OCI-LY7 (cell line): ENCODE measurements at regions not wholly inside any gene's neighbourhood (a gene's known extent, or its start where the extent isn't known, plus 50 kb on each side); places are given as distances from the start of the nearest gene placed in this dataset.

Experiments
- BruUV-seq: library from RNA; stranded (reverse); fragments of 400-500 nt; replicated peaks from 2 replicates; lab custom pipeline; 2021; lab: Mats Ljungman, UMichigan
- CTCF ChIA-PET: fragments of 300-600 bp; sonication (Branson Sonifier 250); formaldehyde crosslinking; loops from one replicate; lab custom pipeline; 2022; ENCODE audit warnings: antibody characterized with exemption; ENCODE audit not compliant: unreplicated experiment; lab: Charles Lee
- POLR2A ChIA-PET: fragments of 300-600 bp; sonication (Branson Sonifier 250); formaldehyde crosslinking; loops from one replicate; lab custom pipeline; 2022; ENCODE audit warnings: antibody characterized with exemption; lab: Charles Lee
- DNase-seq: peaks from one replicate; pipeline ENCODE4 v3.0.0-alpha.2; 2015; ENCODE audit warnings: low spot score
- H2AFZ ChIP-seq: fragments of 200-600 bp; sonication (generic), shearing (Covaris generic); 2 replicates; pipeline ENCODE4 v1.6.1; 2014; ENCODE audit warnings: mild to moderate bottlenecking, antibody characterized with exemption, low read length, moderate library complexity
- H3K27ac ChIP-seq: fragments of 200-600 bp; sonication (generic); 2 replicates; pipeline ENCODE4 v1.5.1; 2014; ENCODE audit warnings: mixed run types, low read depth, mild to moderate bottlenecking, moderate library complexity, low read length, inconsistent platforms; ENCODE audit not compliant: poor library complexity, severe bottlenecking
- H3K36me3 ChIP-seq: fragments of 200-600 bp; sonication (generic); 2 replicates; pipeline ENCODE4 v1.6.1; 2014; ENCODE audit warnings: mild to moderate bottlenecking, antibody characterized with exemption, low read length, moderate library complexity, mixed read lengths; ENCODE audit not compliant: insufficient read depth
- H3K4me1 ChIP-seq: fragments of 200-600 bp; sonication (generic); 2 replicates; pipeline ENCODE4 v1.5.1; 2014; ENCODE audit warnings: mild to moderate bottlenecking, low read length; ENCODE audit not compliant: insufficient read depth, poor library complexity, severe bottlenecking
- H3K4me2 ChIP-seq: fragments of 200-600 bp; sonication (generic); 2 replicates; pipeline ENCODE4 v1.6.1; 2014; ENCODE audit warnings: mild to moderate bottlenecking, low read length
- H3K4me3 ChIP-seq: fragments of 200-600 bp; sonication (generic); 2 replicates; pipeline ENCODE4 v1.5.1; 2014; ENCODE audit warnings: mild to moderate bottlenecking, low read depth, low read length; ENCODE audit not compliant: poor library complexity, severe bottlenecking
- H3K79me2 ChIP-seq: fragments of 200-600 bp; sonication (generic); 2 replicates; pipeline ENCODE4 v1.6.1; 2016; ENCODE audit warnings: low read depth, mild to moderate bottlenecking, low read length, moderate library complexity, mixed read lengths; ENCODE audit not compliant: insufficient read depth
- H3K9me2 ChIP-seq: fragments of 200-600 bp; sonication (generic); 2 replicates; pipeline ENCODE4 v1.6.1; 2016; ENCODE audit warnings: mild to moderate bottlenecking, low read length, mixed read lengths; ENCODE audit not compliant: insufficient read depth
- H3K9me3 ChIP-seq: fragments of 200-600 bp; sonication (generic); 2 replicates; pipeline ENCODE4 v1.6.1; 2014; ENCODE audit warnings: mild to moderate bottlenecking, mixed run types, low read length, mixed read lengths
- H4K20me1 ChIP-seq: fragments of 200-600 bp; sonication (generic); 2 replicates; pipeline ENCODE4 v1.6.1; 2014; ENCODE audit warnings: mild to moderate bottlenecking, antibody characterized with exemption, low read length, moderate library complexity, mixed read lengths; ENCODE audit not compliant: insufficient read depth
- CTCF ChIP-seq: fragments of 200-600 bp; sonication (generic); conservative IDR thresholded peaks from 2 replicates; pipeline ENCODE4 v1.5.1; 2014; ENCODE audit warnings: mild to moderate bottlenecking, antibody characterized with exemption, low read length, moderate library complexity, mixed read lengths
- EZH2phosphoT487 ChIP-seq: fragments of 200-600 bp; sonication (generic); IDR thresholded peaks from 2 replicates; pipeline ENCODE4 v1.6.1; 2018; ENCODE audit warnings: low read depth, borderline replicate concordance, mild to moderate bottlenecking, mixed run types, antibody characterized with exemption, low read length, moderate library complexity, mixed read lengths
- intact Hi-C: fragments of 100-400 bp; cut with micrococcal nuclease; formaldehyde crosslinking; loops from one replicate; pipeline ENCODE4 v1.10.0; 2022; ENCODE audit not compliant: unreplicated experiment

GRCh38 chr3:59404851-59405250 is 355.0 kb upstream of the CFAP20DC start:
- no peak overlapping the region for H3K4me3 ChIP-seq
- ChIA-PET POLR2A (no interaction called here), CTCF (no interaction called here)
- H3K9me3 ChIP-seq = no peaks in the 10 kb centered on the region
- H3K4me1 ChIP-seq = no peaks in the 10 kb centered on the region
- intact Hi-C loops = no loop called here
- no peak for DNase-seq
- no peak overlapping the region for H3K27ac ChIP-seq
- no peak overlapping the region for H3K4me2 ChIP-seq
- no peaks in the 10 kb centered on the region for H3K36me3 ChIP-seq
- H3K79me2 ChIP-seq = no peaks in the 10 kb centered on the region
- no TSS peak for BruUV-seq
- TF ChIP-seq CTCF (no peak), EZH2phosphoT487 (no peak)
- no peaks in the 10 kb centered on the region for H4K20me1 ChIP-seq
- no peaks in the 10 kb centered on the region for H3K9me2 ChIP-seq
- H2AFZ ChIP-seq = no peak overlapping the region

- Histone ChIP-seq H3K4me3 (no peak overlapping the region), H3K36me3 (no peaks in the 10 kb centered on the region), H3K27ac (no peak overlapping the region), H3K9me2 (no peaks in the 10 kb centered on the region), H4K20me1 (no peaks in the 10 kb centered on the region), H3K4me2 (no peak overlapping the region), H3K4me1 (no peaks in the 10 kb centered on the region), H2AFZ (no peak overlapping the region), H3K79me2 (no peaks in the 10 kb centered on the region), H3K9me3 (no peaks in the 10 kb centered on the region)
- CTCF ChIA-PET = interaction anchor here (0.9 kb wide), 1 partner anchor 9 kb away, joined by 3 read pairs; no protein-coding TSS in a partner anchor
- no TSS peak for BruUV-seq
- POLR2A ChIA-PET = no interaction called here
- TF ChIP-seq EZH2phosphoT487 (no peak), CTCF (no peak)
- DNase-seq = no peak
- intact Hi-C loops = no loop called here
Measured at GRCh38 chr3:59404064-59404463, 354.2 kb upstream of the CFAP20DC start.

- intact Hi-C loops = no loop called here
- BruUV-seq = no TSS peak
- CTCF ChIA-PET = no interaction called here
Measured at GRCh38 chr3:59401924-59402323, 352.1 kb upstream of the CFAP20DC start.

More at GRCh38 chr3:59401924-59402323, 352.1 kb upstream of the CFAP20DC start:
- Histone ChIP-seq H3K36me3 (no peaks in the 10 kb centered on the region), H3K79me2 (no peaks in the 10 kb centered on the region), H4K20me1 (no peaks in the 10 kb centered on the region), H3K4me1 (no peaks in the 10 kb centered on the region), H3K9me2 (no peaks in the 10 kb centered on the region), H2AFZ (no peak overlapping the region), H3K27ac (no peak overlapping the region), H3K4me3 (no peak overlapping the region), H3K9me3 (no peaks in the 10 kb centered on the region), H3K4me2 (no peak overlapping the region)
- POLR2A ChIA-PET = no interaction called here
- TF ChIP-seq EZH2phosphoT487 (no peak), CTCF (no peak)
- DNase-seq = no peak
